Stimulated activated CD8-positive, alpha-beta memory T cell treated with anti-CD3 and anti-CD28 coated beads, Interleukin-7, amount 100 ng/mL, for 4 hours (primary cell): ENCODE measurements at regions not wholly inside any gene's neighbourhood (a gene's known extent, or its start where the extent isn't known, plus 50 kb on each side); places are given as distances from the start of the nearest gene placed in this dataset.

Experiments used
- DNase-seq, 2 donors: peaks; one replicate each; pipeline ENCODE4 v3.0.0-alpha.2; 2020; ENCODE audit warnings: low read depth in 2 of 2

- DNase-seq = no peak
These were observed 138.9 kb downstream of the TOMM20 start for GRCh38 chr1:234989479-234990327.

DNA sequence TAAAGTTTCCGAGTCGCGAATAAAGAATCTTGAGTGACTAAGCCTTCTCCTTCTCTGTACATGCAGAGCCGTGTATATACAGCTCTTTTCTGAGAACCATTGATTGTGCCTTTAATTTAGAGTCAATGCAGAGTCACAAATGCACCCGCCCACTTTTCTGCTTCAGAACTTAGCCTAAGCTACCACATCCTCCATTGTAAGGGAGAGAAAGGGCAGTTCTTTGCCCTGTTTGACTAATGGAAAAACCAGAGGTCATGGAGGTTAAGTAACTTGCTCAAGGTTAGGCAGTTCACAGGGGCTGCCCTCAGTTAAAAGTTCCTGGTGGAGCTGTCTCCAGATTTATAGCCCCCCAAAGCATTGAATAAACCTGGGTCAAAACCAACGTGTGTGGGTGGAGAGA, 139.6 kb downstream of the TOMM20 start:
- no peak for DNase-seq

GRCh38 chr1:234988536-234988935, 140.1 kb downstream of the TOMM20 start:
- no peak for DNase-seq

DNA sequence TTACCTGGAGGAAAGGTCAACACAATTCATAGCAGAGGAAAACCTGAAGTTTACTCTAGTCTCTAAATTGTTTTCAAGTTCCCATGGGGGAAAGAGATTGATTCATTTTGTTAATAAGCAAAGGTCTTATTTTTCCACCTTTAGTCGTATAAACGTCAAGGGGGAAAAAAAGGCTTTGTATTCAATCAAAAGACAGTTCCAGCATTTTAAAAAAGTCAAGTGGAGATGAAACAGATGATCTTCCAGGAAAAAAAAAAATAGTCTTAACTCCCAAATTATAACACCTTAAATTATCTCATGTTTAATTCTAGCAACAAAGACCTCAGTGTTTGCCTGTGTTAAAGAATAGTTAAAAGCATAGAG, 140.5 kb downstream of the TOMM20 start:
- no peak for DNase-seq

DNA sequence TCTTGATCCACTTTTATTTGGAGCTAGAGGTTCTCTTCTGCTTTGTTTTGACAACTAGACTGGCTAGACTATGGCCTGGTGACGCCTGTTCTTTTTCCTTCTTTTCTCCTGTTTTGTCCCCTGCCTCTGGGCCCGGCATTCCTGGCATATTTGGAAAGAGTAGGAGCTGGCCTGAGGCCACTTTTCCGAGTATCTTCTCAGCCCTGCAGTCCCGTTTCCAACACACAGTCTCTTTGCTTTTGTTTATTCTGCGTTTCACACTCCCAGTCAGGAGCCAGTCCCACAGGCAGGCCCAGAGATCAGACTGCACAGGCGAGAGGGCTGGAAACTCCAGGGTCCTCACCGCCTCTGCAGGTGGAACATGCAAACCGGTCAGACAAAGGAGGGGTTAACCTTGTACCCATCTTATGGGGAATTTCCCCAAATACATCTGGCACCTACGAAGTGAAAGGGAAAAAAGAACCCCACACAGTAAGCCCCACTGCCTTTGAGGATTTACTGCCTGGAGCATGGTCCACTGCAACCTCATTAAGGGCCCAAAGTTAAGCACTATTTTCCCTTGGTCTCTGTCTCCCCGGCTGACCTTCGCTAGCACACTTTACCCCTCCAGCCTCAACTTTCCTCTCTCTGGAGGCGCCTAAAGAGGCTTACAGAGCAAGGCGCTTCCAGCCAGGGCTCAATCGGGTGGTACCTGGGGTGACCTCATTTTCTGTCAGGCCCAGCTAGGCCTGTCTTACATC, 141.1 kb downstream of the TOMM20 start:
- no peak for DNase-seq

- DNase-seq = no peak
These were observed 141.8 kb downstream of the TOMM20 start for GRCh38 chr1:234986750-234987414.

GRCh38 chr1:234985516-234986294, 142.9 kb downstream of the TOMM20 start:
- no peak for DNase-seq

DNA sequence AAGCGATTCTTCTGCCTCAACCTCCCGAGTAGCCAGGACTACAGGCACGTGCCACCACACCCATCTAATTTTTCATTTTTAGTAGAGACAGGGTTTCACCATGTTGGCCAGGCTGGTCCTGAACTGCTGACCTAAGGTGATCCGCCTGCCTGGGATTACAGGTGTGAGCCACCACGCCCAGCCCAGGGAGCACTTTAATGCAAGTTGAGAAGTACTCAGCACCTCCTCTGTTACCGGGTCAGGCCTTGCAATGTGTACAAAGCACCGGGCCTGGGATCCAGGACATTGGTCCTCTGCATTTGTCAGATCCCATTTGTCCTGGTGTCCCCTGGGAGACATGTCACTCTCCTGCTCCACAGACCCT, 143.6 kb downstream of the TOMM20 start:
- no peak for DNase-seq

DNA sequence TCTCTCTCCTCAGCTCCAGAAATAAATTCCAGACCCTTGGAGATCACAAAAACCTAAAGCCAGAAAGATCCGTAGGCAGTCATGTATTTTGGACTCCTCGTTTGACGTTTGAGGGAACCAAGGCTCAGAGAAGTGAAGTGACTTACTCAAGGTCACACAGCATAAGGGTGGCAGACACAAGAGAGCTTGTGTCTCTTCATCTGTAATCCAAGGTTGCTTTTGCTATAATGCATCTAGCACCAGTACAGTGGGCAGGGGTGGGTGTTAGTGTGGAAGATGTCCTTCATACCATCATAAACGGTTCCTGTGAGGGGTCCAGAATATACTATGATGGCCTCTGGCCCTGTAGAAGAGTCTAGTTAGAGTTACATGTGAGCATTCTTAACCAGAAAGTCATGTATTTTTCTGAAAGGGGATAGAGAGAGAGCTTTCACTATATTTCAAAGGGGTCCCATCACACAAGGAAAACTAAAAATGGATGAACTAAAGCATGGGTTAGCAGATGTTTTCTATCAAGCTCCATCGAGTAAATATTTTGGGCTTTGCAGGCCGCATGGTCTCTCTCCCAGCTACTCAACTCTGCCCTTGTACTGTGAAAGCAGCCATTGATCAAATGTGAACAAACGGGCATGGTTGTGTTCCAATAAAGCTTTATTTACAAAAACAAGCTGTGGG, 144.9 kb downstream of the TOMM20 start:
- no peak for DNase-seq

DNA sequence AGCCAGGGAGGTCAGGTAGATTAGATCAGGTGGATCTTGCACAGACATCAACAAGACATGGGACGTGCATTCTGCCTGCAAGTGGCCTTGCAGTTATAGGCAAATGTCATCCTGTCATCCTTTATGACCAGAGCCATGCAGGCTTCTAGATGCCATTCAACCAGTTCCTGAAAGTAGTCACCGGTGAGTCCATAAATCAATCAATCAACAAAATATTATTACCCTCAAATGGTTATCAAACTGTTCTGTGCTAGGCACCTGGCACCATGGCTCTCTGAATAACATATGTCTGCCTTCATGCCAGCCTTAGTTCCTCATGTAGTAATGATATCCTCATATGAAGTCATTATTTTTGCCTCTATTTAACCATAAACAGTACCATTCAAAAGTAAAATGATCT, 146.9 kb downstream of the TOMM20 start:
- no peak for DNase-seq

DNA sequence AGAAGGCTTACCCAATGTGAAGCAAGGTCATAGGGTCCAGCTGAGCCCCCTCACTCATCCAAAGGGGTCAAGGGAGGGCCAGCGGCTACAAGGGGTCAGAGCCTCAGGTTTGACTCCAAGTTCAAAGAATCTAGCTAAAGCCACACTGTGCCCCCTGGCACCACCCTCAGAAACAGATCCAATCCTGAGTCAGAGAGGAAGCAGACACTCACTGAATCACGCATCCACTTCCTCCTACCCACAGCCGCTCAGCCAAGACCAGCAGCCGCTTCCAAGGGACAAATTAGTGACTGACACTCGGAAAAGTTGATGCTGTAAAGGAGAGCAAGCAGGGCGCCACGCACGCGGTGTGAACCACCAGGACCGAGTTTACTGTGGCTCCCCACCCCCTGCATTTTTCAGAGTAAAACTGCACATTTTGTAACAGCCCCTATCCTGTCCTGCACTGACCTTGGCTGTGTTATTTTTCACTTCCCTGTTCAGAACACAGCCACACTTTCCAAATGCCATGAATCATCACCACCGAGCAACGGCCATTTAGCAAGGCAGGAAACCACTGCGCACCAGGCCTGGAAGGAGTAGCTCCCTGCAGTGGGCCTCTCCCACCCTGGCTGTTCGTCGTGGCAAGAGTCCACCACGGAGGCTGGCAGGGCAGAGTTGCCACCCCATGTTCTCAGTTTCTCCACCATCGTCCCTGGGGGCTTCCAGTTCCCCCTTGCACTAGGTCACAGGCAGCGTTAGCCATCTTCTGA, 147.8 kb downstream of the TOMM20 start:
- DNase-seq = peak; percentile 76 to 78

GRCh38 chr1:234980291-234980644, 148.4 kb downstream of the TOMM20 start:
- no peak for DNase-seq

GRCh38 chr1:234979296-234980279, 149.0 kb downstream of the TOMM20 start:
- DNase-seq = no peak

DNA sequence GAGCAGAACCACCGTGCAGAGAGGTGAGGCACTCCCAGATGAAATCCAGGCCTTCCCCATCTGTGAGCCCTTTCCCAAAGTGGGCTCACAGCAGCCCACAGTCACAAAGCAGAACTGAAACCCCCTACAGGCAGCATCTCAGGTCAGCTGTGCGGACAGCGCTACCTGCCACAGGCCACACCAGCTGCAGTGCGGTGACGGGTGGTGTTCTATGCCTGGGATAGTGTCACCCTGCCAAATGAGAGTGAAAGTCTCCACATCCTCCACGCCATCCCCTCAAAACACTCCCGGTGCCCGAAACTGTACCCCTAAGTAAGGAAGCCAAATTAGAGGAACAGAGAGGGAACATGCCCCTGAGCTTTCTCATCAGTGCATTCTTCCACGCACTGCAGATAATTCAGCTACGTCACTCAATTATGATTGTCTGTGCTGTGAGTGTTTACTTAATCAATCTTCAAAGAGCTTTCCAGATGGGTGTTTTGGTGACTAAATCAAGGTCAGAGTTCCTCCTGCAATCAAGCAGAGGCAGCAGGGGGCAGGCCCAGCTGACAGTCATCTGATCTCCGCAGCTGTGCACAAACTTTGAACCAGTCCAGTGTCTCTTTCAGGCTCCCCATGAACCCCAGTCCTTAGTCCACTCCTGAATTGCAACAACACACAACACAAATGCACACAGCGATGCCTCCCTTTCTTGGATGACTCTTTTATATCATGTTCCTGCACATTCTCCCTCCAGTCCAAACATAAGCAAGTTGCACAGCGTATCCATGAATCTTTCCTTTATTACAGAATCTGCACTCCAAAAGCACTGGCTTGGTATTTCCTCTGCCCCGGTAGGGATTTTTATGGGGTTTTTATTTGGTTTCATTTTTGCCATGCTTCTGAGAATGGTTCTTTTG, 150.0 kb downstream of the TOMM20 start:
- peak in 1 of 2 donors; percentile 31 for DNase-seq

- no peak for DNase-seq
These were observed 150.7 kb downstream of the TOMM20 start for GRCh38 chr1:234977875-234978396.

DNA sequence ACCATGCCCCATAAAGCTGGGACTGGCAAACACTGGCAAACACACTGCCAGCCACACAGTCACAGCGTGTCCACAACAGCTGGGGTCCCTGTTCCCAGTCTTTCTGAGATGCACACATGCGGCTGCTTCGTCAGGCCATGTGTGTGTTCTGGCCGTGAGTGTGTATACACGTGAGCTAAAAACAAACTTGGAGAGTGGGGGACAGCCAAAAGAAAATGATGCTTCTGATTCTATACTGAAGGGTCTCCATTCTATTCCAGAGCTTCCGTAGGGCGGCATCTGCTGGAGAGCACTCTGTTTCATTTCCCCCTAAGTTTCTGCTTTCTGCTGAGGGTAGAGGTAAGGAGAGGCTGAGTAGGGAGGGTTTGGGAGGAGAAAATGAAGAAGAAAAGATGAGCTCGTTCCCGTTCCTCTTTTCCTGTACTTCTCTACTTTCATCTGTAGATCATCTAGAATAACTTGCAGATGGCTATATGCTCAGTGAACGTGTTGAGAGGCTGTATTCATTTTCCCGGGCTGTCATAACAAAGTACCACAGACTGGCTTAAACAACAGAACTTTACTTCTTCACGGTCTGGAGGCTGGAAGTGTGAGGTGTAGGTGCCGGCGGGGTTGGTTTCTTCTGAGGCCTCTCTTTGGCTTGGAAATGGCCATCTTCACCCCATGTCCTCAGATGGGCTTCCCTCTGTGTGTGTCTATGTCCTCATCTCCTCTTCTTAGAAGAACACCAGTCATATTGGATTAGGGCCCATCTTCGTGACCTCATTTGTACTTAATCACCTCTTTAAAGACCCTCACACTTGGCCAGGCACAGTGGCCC, 151.6 kb downstream of the TOMM20 start:
- no peak for DNase-seq
